T follicular helper cell (primary cell): ENCODE measurements at regions not wholly inside any gene's neighbourhood (a gene's known extent, or its start where the extent isn't known, plus 50 kb on each side); places are given as distances from the start of the nearest gene placed in this dataset.

ENCODE experiments used
- DNase-seq: peaks from one replicate; pipeline ENCODE4 v3.0.0-alpha.2; 2020; ENCODE audit warnings: low read depth

- DNase-seq = no peak
Observed at GRCh38 chr12:34396006-34396860, 373.9 kb downstream of the ALG10 start.

GRCh38 chr12:34396861-34397590 is 374.7 kb downstream of the ALG10 start:
- no peak for DNase-seq

GRCh38 chr12:34397591-34398365 is 375.5 kb downstream of the ALG10 start:
- DNase-seq = no peak

GRCh38 chr12:34398366-34398705 is 376.0 kb downstream of the ALG10 start:
- DNase-seq = no peak

- DNase-seq = no peak
Observed at GRCh38 chr12:34398706-34399630, 376.7 kb downstream of the ALG10 start.

GRCh38 chr12:34399631-34400410 is 377.5 kb downstream of the ALG10 start:
- DNase-seq = no peak

GRCh38 chr12:34400411-34400881 is 378.1 kb downstream of the ALG10 start:
- no peak for DNase-seq

GRCh38 chr12:34400986-34401658 is 378.8 kb downstream of the ALG10 start:
- DNase-seq = no peak

GRCh38 chr12:34401659-34402227 is 379.4 kb downstream of the ALG10 start:
- no peak for DNase-seq

GRCh38 chr12:34402228-34402898 is 380.1 kb downstream of the ALG10 start:
- no peak for DNase-seq

- DNase-seq = no peak
Observed at GRCh38 chr12:34402899-34403705, 380.8 kb downstream of the ALG10 start.

GRCh38 chr12:34403706-34404376 is 381.5 kb downstream of the ALG10 start:
- DNase-seq = no peak

GRCh38 chr12:34404377-34405285 is 382.3 kb downstream of the ALG10 start:
- DNase-seq = no peak

- no peak for DNase-seq
Observed at GRCh38 chr12:34405286-34406227, 383.3 kb downstream of the ALG10 start.
